ENCODE measurements at regions not wholly inside any gene's neighbourhood (a gene's known extent, or its start where the extent isn't known, plus 50 kb on each side); places are given as distances from the start of the nearest gene placed in this dataset.
"Not testable (repeated sequence)": the region's sequence is repeated elsewhere in the genome, so short reads cannot be mapped to it uniquely, and the experiment has no call there.

GRCh38 chr2:7646661-7647060 lies 729.4 kb downstream of the RNF144A start:
- no peak overlapping the region for H3K4me3 Mint-ChIP-seq
- DNase-seq (no peak), ATAC-seq (ENCODE audit: low read depth in 2 of 2) (no peak)
- no peak overlapping the region for H3K27ac Mint-ChIP-seq
- peaks cover 0 to 7% (median 0%) of the 10 kb centered on the region in 3 donors for H3K27me3 Mint-ChIP-seq
- H3K4me1 Mint-ChIP-seq = no peaks in the 10 kb centered on the region
- H3K9me3 Mint-ChIP-seq = peaks cover 4 to 10% (median 7%) of the 10 kb centered on the region in 7 donors
- peaks cover 2 to 4% of the 10 kb centered on the region in 2 donors for H3K36me3 Mint-ChIP-seq

- Mint-ChIP-seq H3K4me1 (no peaks in the 10 kb centered on the region), H3K36me3 (peaks cover 0 to 3% of the 10 kb centered on the region in 2 donors), H3K4me3 (peak overlapping the region in 1 of 8 donors; percentile 11), H3K9me3 (peaks cover 2 to 6% (median 3%) of the 10 kb centered on the region in 7 donors), H3K27me3 (peaks cover 0 to 7% (median 0%) of the 10 kb centered on the region in 3 donors), H3K27ac (no peak overlapping the region)
- ATAC-seq (ENCODE audit: low read depth in 2 of 2) = no peak
- DNase-seq = no peak
Measured at GRCh38 chr2:7648221-7648795, 731.1 kb downstream of the RNF144A start.

- no peak for ATAC-seq (ENCODE audit: low read depth in 2 of 2)
- DNase-seq = no peak
- H3K27ac Mint-ChIP-seq = peak overlapping the region in 1 of 6 donors; percentile 67
- H3K36me3 Mint-ChIP-seq = peaks cover 0 to 3% of the 10 kb centered on the region in 2 donors
- peaks cover 2 to 17% (median 9%) of the 10 kb centered on the region in 7 donors for H3K9me3 Mint-ChIP-seq
- no peaks in the 10 kb centered on the region for H3K4me1 Mint-ChIP-seq
- peaks cover 0 to 7% (median 0%) of the 10 kb centered on the region in 3 donors for H3K27me3 Mint-ChIP-seq
- no peak overlapping the region for H3K4me3 Mint-ChIP-seq
Measured at GRCh38 chr2:7649461-7650228, 732.4 kb downstream of the RNF144A start.

GRCh38 chr2:7653617-7654016 lies 736.4 kb downstream of the RNF144A start:
- ATAC-seq (ENCODE audit: low read depth in 2 of 2) (no peak), DNase-seq (no peak)
- Mint-ChIP-seq H3K4me1 (peaks cover 0 to 13% (median 9%) of the 10 kb centered on the region in 3 donors), H3K9me3 (peaks cover 2 to 17% (median 9%) of the 10 kb centered on the region in 7 donors), H3K4me3 (no peak overlapping the region), H3K27ac (no peak overlapping the region), H3K27me3 (no peaks in the 10 kb centered on the region), H3K36me3 (peaks cover 2 to 3% of the 10 kb centered on the region in 2 donors)

GRCh38 chr2:7655629-7656028 lies 738.4 kb downstream of the RNF144A start:
- Mint-ChIP-seq H3K27ac (no peak overlapping the region), H3K9me3 (peaks cover 5 to 20% (median 9%) of the 10 kb centered on the region in 7 donors), H3K27me3 (no peaks in the 10 kb centered on the region), H3K4me1 (peaks cover 0 to 14% (median 9%) of the 10 kb centered on the region in 3 donors), H3K36me3 (peaks cover 3 to 6% of the 10 kb centered on the region in 2 donors), H3K4me3 (no peak overlapping the region)
- ATAC-seq (ENCODE audit: low read depth in 2 of 2) (no peak), DNase-seq (no peak)

GRCh38 chr2:7657526-7657925 lies 740.3 kb downstream of the RNF144A start:
- H3K27ac Mint-ChIP-seq = peak overlapping the region in 1 of 6 donors; percentile 57
- DNase-seq; H3K27me3 Mint-ChIP-seq; H3K36me3 Mint-ChIP-seq; ATAC-seq (ENCODE audit: low read depth in 2 of 2): not testable (repeated sequence)
- peaks cover 5 to 17% (median 7%) of the 10 kb centered on the region in 7 donors for H3K9me3 Mint-ChIP-seq
- peaks cover 0 to 14% (median 9%) of the 10 kb centered on the region in 3 donors for H3K4me1 Mint-ChIP-seq
- H3K4me3 Mint-ChIP-seq = peak overlapping the region in 1 of 8 donors; percentile 35

GRCh38 chr2:7658486-7658885 lies 741.3 kb downstream of the RNF144A start:
- peaks cover 1 to 15% (median 5%) of the 10 kb centered on the region in 7 donors for H3K9me3 Mint-ChIP-seq
- H3K27ac Mint-ChIP-seq = peak overlapping the region in 2 of 6 donors; percentile 12 to 81
- no peak for DNase-seq
- no peak for ATAC-seq (ENCODE audit: low read depth in 2 of 2)
- peaks cover 0 to 6% of the 10 kb centered on the region in 2 donors for H3K36me3 Mint-ChIP-seq
- peaks cover 0 to 14% (median 9%) of the 10 kb centered on the region in 3 donors for H3K4me1 Mint-ChIP-seq
- H3K27me3 Mint-ChIP-seq = no peaks in the 10 kb centered on the region
- no peak overlapping the region for H3K4me3 Mint-ChIP-seq

GRCh38 chr2:7660816-7661215 lies 743.6 kb downstream of the RNF144A start:
- Mint-ChIP-seq H3K4me3 (peak overlapping the region in 1 of 8 donors; percentile 49), H3K4me1 (peaks cover 0 to 14% (median 9%) of the 10 kb centered on the region in 3 donors), H3K9me3 (peaks cover 0 to 10% (median 4%) of the 10 kb centered on the region in 7 donors), H3K27ac (no peak overlapping the region), H3K27me3 (no peaks in the 10 kb centered on the region), H3K36me3 (peaks cover 0 to 6% of the 10 kb centered on the region in 2 donors)
- ATAC-seq (ENCODE audit: low read depth in 2 of 2) (no peak), DNase-seq (no peak)

- no peak for DNase-seq
- no peak for ATAC-seq (ENCODE audit: low read depth in 2 of 2)
- H3K27ac Mint-ChIP-seq = no peak overlapping the region
- no peaks in the 10 kb centered on the region for H3K27me3 Mint-ChIP-seq
- peaks cover 0 to 13% (median 7%) of the 10 kb centered on the region in 3 donors for H3K4me1 Mint-ChIP-seq
- peaks cover 0 to 6% of the 10 kb centered on the region in 2 donors for H3K36me3 Mint-ChIP-seq
- no peak overlapping the region for H3K4me3 Mint-ChIP-seq
- peaks cover 0 to 10% (median 4%) of the 10 kb centered on the region in 7 donors for H3K9me3 Mint-ChIP-seq
Measured at GRCh38 chr2:7661502-7661901, 744.3 kb downstream of the RNF144A start.

GRCh38 chr2:7665880-7666279 lies 748.7 kb downstream of the RNF144A start:
- H3K27ac Mint-ChIP-seq = no peak overlapping the region
- no peak for DNase-seq
- ATAC-seq (ENCODE audit: low read depth in 2 of 2) = no peak

GRCh38 chr2:7666596-7667259 lies 749.5 kb downstream of the RNF144A start:
- no peaks in the 10 kb centered on the region for H3K4me1 Mint-ChIP-seq
- no peaks in the 10 kb centered on the region for H3K9me3 Mint-ChIP-seq
- H3K27me3 Mint-ChIP-seq = peaks cover 0 to 6% (median 0%) of the 10 kb centered on the region in 3 donors
- H3K4me3 Mint-ChIP-seq = no peak overlapping the region
- no peaks in the 10 kb centered on the region for H3K36me3 Mint-ChIP-seq
- ATAC-seq (ENCODE audit: low read depth in 2 of 2) = no peak
- no peak overlapping the region for H3K27ac Mint-ChIP-seq
- no peak for DNase-seq

More at GRCh38 chr2:7665880-7666279, 748.7 kb downstream of the RNF144A start:
- Mint-ChIP-seq H3K9me3 (no peaks in the 10 kb centered on the region), H3K4me1 (no peaks in the 10 kb centered on the region), H3K4me3 (no peak overlapping the region), H3K36me3 (no peaks in the 10 kb centered on the region), H3K27me3 (peaks cover 0 to 6% (median 0%) of the 10 kb centered on the region in 3 donors)

- Mint-ChIP-seq H3K9me3 (peaks cover 0 to 2% (median 0%) of the 10 kb centered on the region in 7 donors), H3K4me3 (no peak overlapping the region), H3K4me1 (no peaks in the 10 kb centered on the region), H3K36me3 (peaks cover 0 to 4% of the 10 kb centered on the region in 2 donors), H3K27ac (no peak overlapping the region), H3K27me3 (peaks cover 0 to 6% (median 5%) of the 10 kb centered on the region in 3 donors)
- ATAC-seq (ENCODE audit: low read depth in 2 of 2) (no peak), DNase-seq (no peak)
Measured at GRCh38 chr2:7667260-7667757, 750.1 kb downstream of the RNF144A start.
